Brain microvascular endothelial cell (primary cell): ENCODE measurements at regions not wholly inside any gene's neighbourhood (a gene's known extent, or its start where the extent isn't known, plus 50 kb on each side); places are given as distances from the start of the nearest gene placed in this dataset.

Source experiments
- DNase-seq: peaks from one replicate; pipeline ENCODE4 v3.0.0-alpha.2; 2020
- H3K27ac ChIP-seq: fragments of 250-450 bp; sonication (Bioruptor Pico); 2 replicates; pipeline ENCODE4 v1.5.1; 2020; ENCODE audit warnings: mild to moderate bottlenecking, moderate library complexity
- H3K27me3 ChIP-seq: fragments of 250-450 bp; sonication (Bioruptor Pico); replicated peaks from 2 replicates; pipeline ENCODE4 v1.5.1; 2020; ENCODE audit warnings: mild to moderate bottlenecking
- H3K36me3 ChIP-seq: fragments of 250-450 bp; sonication (Bioruptor Pico); replicated peaks from 2 replicates; pipeline ENCODE4 v1.5.1; 2020; ENCODE audit warnings: mild to moderate bottlenecking
- H3K4me3 ChIP-seq: 2 replicates; pipeline ENCODE4 v1.5.1; 2011; ENCODE audit warnings: low read depth, mild to moderate bottlenecking, control low read depth, low read length, moderate library complexity
- in situ Hi-C: cut with HindIII; loops from 2 replicates; pipeline ENCODE4 v1.10.0; 2017; ENCODE audit warnings: low sequenced_read_pairs, low pct_ligation_motif_present
- TF ChIP-seq, protein P1 (sequence below): IDR thresholded peaks from 2 replicates; pipeline ENCODE4 v1.5.1; 2011; ENCODE audit warnings: low read depth, mild to moderate bottlenecking, moderate library complexity, low read length, control low read depth, inconsistent platforms; ENCODE audit errors: missing control alignments

- H3K36me3 ChIP-seq: no peaks in the 10 kb centered on the region
- H3K4me3 ChIP-seq: no peak overlapping the region
- no peak for DNase-seq
- no peaks in the 10 kb centered on the region for H3K27me3 ChIP-seq
- H3K27ac ChIP-seq: no peak overlapping the region
- TF ChIP-seq, protein P1, sequence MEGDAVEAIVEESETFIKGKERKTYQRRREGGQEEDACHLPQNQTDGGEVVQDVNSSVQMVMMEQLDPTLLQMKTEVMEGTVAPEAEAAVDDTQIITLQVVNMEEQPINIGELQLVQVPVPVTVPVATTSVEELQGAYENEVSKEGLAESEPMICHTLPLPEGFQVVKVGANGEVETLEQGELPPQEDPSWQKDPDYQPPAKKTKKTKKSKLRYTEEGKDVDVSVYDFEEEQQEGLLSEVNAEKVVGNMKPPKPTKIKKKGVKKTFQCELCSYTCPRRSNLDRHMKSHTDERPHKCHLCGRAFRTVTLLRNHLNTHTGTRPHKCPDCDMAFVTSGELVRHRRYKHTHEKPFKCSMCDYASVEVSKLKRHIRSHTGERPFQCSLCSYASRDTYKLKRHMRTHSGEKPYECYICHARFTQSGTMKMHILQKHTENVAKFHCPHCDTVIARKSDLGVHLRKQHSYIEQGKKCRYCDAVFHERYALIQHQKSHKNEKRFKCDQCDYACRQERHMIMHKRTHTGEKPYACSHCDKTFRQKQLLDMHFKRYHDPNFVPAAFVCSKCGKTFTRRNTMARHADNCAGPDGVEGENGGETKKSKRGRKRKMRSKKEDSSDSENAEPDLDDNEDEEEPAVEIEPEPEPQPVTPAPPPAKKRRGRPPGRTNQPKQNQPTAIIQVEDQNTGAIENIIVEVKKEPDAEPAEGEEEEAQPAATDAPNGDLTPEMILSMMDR: no peak
- in situ Hi-C loops: no loop called here
These were observed 157.4 kb upstream of the SPRY4 start for GRCh38 chr5:142482207-142482606.

DNA sequence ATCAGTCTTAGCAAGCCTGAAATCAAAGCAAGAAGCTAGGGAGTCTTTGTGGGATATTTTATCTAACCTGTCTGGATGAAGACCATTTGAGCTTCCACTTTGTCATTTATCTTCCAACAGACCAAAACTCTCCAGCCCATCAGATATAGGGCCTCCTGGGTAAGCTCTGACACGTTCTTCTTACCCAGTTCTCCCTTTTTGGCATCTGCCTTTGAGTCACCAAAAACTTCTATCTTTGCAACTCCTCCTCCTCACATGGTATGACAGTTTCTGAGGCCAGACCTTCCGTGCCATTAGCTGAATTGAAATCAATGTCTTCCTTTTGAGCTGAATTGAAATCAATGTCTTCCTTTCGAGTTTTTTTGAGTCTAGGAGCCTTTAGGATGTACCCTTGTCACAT is 156.6 kb upstream of the SPRY4 start:
- in situ Hi-C loops: no loop called here

GRCh38 chr5:142479854-142480519 is 155.2 kb upstream of the SPRY4 start:
- no peak overlapping the region for H3K4me3 ChIP-seq
- H3K27ac ChIP-seq: no peak overlapping the region
- no peaks in the 10 kb centered on the region for H3K36me3 ChIP-seq
- TF ChIP-seq, protein P1: no peak
- in situ Hi-C loops: no loop called here
- no peaks in the 10 kb centered on the region for H3K27me3 ChIP-seq
- DNase-seq: no peak

More for the DNA sequence above, 156.6 kb upstream of the SPRY4 start:
- Histone ChIP-seq H3K4me3 (no peak overlapping the region), H3K36me3 (no peaks in the 10 kb centered on the region), H3K27me3 (no peaks in the 10 kb centered on the region), H3K27ac (no peak overlapping the region)
- DNase-seq: no peak
- TF ChIP-seq, protein P1: no peak

GRCh38 chr5:142479150-142479549 is 154.3 kb upstream of the SPRY4 start:
- in situ Hi-C loops: no loop called here
- no peak overlapping the region for H3K27ac ChIP-seq
- H3K36me3 ChIP-seq: no peaks in the 10 kb centered on the region
- no peak for DNase-seq
- TF ChIP-seq, protein P1: no peak
- H3K4me3 ChIP-seq: no peak overlapping the region
- H3K27me3 ChIP-seq: no peaks in the 10 kb centered on the region

DNA sequence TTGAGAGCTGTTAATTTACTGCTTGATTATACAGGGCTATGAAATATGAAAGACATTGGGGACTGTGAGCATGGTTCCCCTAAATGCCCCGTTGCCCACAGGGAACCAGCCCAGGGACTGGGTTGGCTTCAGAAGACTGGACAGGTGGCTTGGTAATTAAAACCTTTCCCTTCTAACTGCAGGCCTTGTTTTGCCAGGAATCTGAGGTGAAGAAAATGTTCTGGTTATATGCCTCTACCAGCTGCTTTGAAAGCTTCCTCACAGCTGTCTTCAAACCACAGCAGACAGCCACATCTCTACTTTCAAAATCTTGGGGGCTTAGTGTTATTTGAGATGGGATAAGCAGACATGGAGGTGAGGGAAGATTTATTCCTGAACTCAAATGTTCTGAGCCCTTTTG is 153.3 kb upstream of the SPRY4 start:
- TF ChIP-seq, protein P1: no peak
- Histone ChIP-seq H3K4me3 (no peak overlapping the region), H3K36me3 (no peaks in the 10 kb centered on the region), H3K27ac (no peak overlapping the region), H3K27me3 (no peaks in the 10 kb centered on the region)
- DNase-seq: no peak
- in situ Hi-C loops: no loop called here

- Histone ChIP-seq H3K36me3 (no peaks in the 10 kb centered on the region), H3K4me3 (no peak overlapping the region), H3K27ac (no peak overlapping the region), H3K27me3 (no peaks in the 10 kb centered on the region)
- TF ChIP-seq, protein P1: no peak
- in situ Hi-C loops: no loop called here
- no peak for DNase-seq
These were observed 150.3 kb upstream of the SPRY4 start for GRCh38 chr5:142475102-142475513.
